HepG2 (cell line): ENCODE measurements at regions not wholly inside any gene's neighbourhood (a gene's known extent, or its start where the extent isn't known, plus 50 kb on each side); places are given as distances from the start of the nearest gene placed in this dataset.

Experiments
- ATAC-seq: fragments of 200-7000 bp; cut with Tn5 transposase; 3 replicates; pipeline ENCODE4 v1.9.1; 2020; ENCODE audit warnings: mild to moderate bottlenecking, moderate library complexity
- BruUV-seq: library from RNA; stranded (reverse); fragments of 400-500 nt; replicated peaks from 2 replicates; lab custom pipeline; 2021; lab: Mats Ljungman, UMichigan
- CTCF ChIA-PET: fragments of 300-600 bp; formaldehyde crosslinking; extraction: SDS; loops from one replicate; lab custom pipeline; 2021; ENCODE audit warnings: low total read pairs, inconsistent platforms, low intra/inter-chr PET ratio; lab: Yijun Ruan, JAX
- POLR2A ChIA-PET: fragments of 350-600 bp; sonication (Branson Sonifier 250); formaldehyde crosslinking; loops from one replicate; lab custom pipeline; 2020; ENCODE audit warnings: antibody characterized with exemption, inconsistent platforms; lab: Yijun Ruan, JAX
- DNase-seq: peaks from one replicate; pipeline ENCODE4 v3.0.0-alpha.2; 2015; ENCODE audit warnings: low spot score
- FAIRE-seq: peaks from 3 replicates; lab custom pipeline; 2011; peaks lifted over from hg19 to GRCh38; lab: Jason Lieb, UNC
- H2AFZ ChIP-seq: one replicate; pipeline ENCODE4 v1.6.1; 2011; ENCODE audit warnings: low read length, inconsistent platforms
- H3K27ac ChIP-seq: fragments of 300-600 bp; 3 replicates; pipeline ENCODE4 v1.8.0; 2011; ENCODE audit warnings: mixed run types, mild to moderate bottlenecking, mixed read lengths, low read length, inconsistent platforms; ENCODE audit not compliant: insufficient read depth; ENCODE audit errors: extremely low read length
- H3K27me3 ChIP-seq, 2 experiments: fragments of 200-600 bp in 1 of 2; 2 replicates in 1 of 2; 3 replicates in 1 of 2; pipeline versions ENCODE4 v1.6.0 to v1.8.0; 2011; ENCODE audit warnings: low read length in 2 of 2, mild to moderate bottlenecking in 2 of 2, moderate library complexity in 2 of 2, inconsistent platforms in 1 of 2; ENCODE audit not compliant: insufficient read depth in 2 of 2, control insufficient read depth in 1 of 2
- H3K36me3 ChIP-seq, 2 experiments: fragments of 200-600 bp in 1 of 2; replicated peaks in 1 of 2; 2 replicates in 1 of 2; 3 replicates in 1 of 2; pipeline versions ENCODE4 v1.5.1 to v1.8.0; 2011; ENCODE audit warnings: low read length in 2 of 2, inconsistent platforms in 1 of 2; ENCODE audit not compliant: insufficient read depth in 2 of 2, control insufficient read depth in 1 of 2
- H3K4me1 ChIP-seq: 2 replicates; pipeline ENCODE4 v1.5.1; 2012; ENCODE audit warnings: low read length, inconsistent platforms; ENCODE audit not compliant: insufficient read depth
- H3K4me2 ChIP-seq: 2 replicates; pipeline ENCODE4 v1.6.0; 2011; ENCODE audit warnings: low read depth, low read length, inconsistent platforms
- H3K4me3 ChIP-seq, 3 experiments: fragments of 200-600 bp in 1 of 3; sonication (generic), shearing (Covaris generic) in 1 of 3; replicated peaks in 1 of 3; 2 replicates each; pipeline ENCODE4 v1.5.1; 2011 to 2016; ENCODE audit warnings: low read length in 3 of 3, inconsistent platforms in 2 of 3, low read depth in 2 of 3, mild to moderate bottlenecking in 2 of 3, control low read depth in 1 of 3, mixed read lengths in 1 of 3; ENCODE audit not compliant: insufficient read depth in 1 of 3
- H3K79me2 ChIP-seq: one replicate; pipeline ENCODE4 v1.6.1; 2011; ENCODE audit warnings: low read length, inconsistent platforms; ENCODE audit not compliant: insufficient read depth
- H3K9ac ChIP-seq: 2 replicates; pipeline ENCODE4 v1.6.0; 2011; ENCODE audit warnings: mild to moderate bottlenecking, low read depth, low read length, inconsistent platforms; ENCODE audit not compliant: insufficient read depth
- H3K9me3 ChIP-seq: 2 replicates; pipeline ENCODE4 v1.5.1; 2012; ENCODE audit warnings: mild to moderate bottlenecking, low read length
- H4K20me1 ChIP-seq: 2 replicates; pipeline ENCODE4 v1.6.0; 2011; ENCODE audit warnings: inconsistent platforms, mild to moderate bottlenecking, low read length, moderate library complexity; ENCODE audit not compliant: insufficient read depth
- ASH2L ChIP-seq: fragments of 300-600, 200-600 bp; sonication (generic); IDR thresholded peaks from 2 replicates; pipeline ENCODE4 v1.7.0; 2017; ENCODE audit warnings: low read depth, mild to moderate bottlenecking, moderate library complexity, mixed read lengths, low read length; ENCODE audit not compliant: insufficient read length
- ELF4 ChIP-seq: sonication (generic); formaldehyde crosslinking; IDR thresholded peaks from 2 replicates; pipeline ENCODE4 v1.5.0; 2020; ENCODE audit warnings: missing genetic modification reagents, mild to moderate bottlenecking, moderate library complexity, borderline replicate concordance
- PRDM10 ChIP-seq: sonication (generic); formaldehyde crosslinking; IDR thresholded peaks from 2 replicates; pipeline ENCODE4 v1.4.0; 2020; ENCODE audit warnings: low read depth, missing genetic modification reagents
- PRPF4 ChIP-seq: fragments of 200-400 bp; formaldehyde crosslinking; IDR thresholded peaks from 2 replicates; pipeline ENCODE4 v1.6.1; 2016; ENCODE audit warnings: low read length, low read depth; ENCODE audit not compliant: poor library complexity, severe bottlenecking
- RORA ChIP-seq: sonication (generic); formaldehyde crosslinking; IDR thresholded peaks from 2 replicates; pipeline ENCODE4 v1.5.0; 2020; ENCODE audit warnings: mild to moderate bottlenecking, missing genetic modification reagents, moderate library complexity
- ZBTB39 ChIP-seq: sonication (generic); formaldehyde crosslinking; IDR thresholded peaks from 2 replicates; pipeline ENCODE4 v1.5.0; 2020; ENCODE audit warnings: missing genetic modification reagents
- ZNF30 ChIP-seq: sonication (generic); formaldehyde crosslinking; IDR thresholded peaks from 2 replicates; pipeline ENCODE4 v1.5.0; 2020; ENCODE audit warnings: mild to moderate bottlenecking, missing genetic modification reagents
- WGBS: methylation state at CpG from one replicate; pipeline ENCODE4 v1.1.6; 2017; ENCODE audit warnings: low lambda C conversion rate; 5-methylcytosine and 5-hydroxymethylcytosine counted together
- in situ Hi-C: cut with HindIII; loops from 2 replicates; pipeline ENCODE4 v1.10.0; 2017; ENCODE audit warnings: low pct_unique_long_range_greater_than_20kb; ENCODE audit not compliant: extremely low pct_ligation_motif_present
- intact Hi-C: fragments of 100-400 bp; cut with micrococcal nuclease; formaldehyde crosslinking; loops from one replicate; pipeline ENCODE4 v1.10.0; 2022; ENCODE audit not compliant: unreplicated experiment

- no peak overlapping the region for H3K9ac ChIP-seq
- TF ChIP-seq ASH2L = no peak
- TF ChIP-seq RORA (CRISPR knock-in tag) = no peak
- H3K9me3 ChIP-seq = no peaks in the 10 kb centered on the region
- FAIRE-seq = no peak
- ChIA-PET CTCF (no interaction called here), POLR2A (no interaction called here)
- no peak for ATAC-seq
- WGBS = 2% methylated on average over 3 of the region's 3 CpGs
- no peaks in the 10 kb centered on the region for H3K4me1 ChIP-seq
- H3K27ac ChIP-seq = no peak overlapping the region
- in situ Hi-C loops = no loop called here
- DNase-seq = no peak
- intact Hi-C loops = no loop called here
- 0 out of 5 replicates have a peak, but pooled peaks cover 0 to 5% of the 10 kb centered on the region in 2 experiments for H3K27me3 ChIP-seq
- no peak overlapping the region for H3K4me3 ChIP-seq
- no peaks in the 10 kb centered on the region for H3K79me2 ChIP-seq
- H3K36me3 ChIP-seq = no peaks in the 10 kb centered on the region
- H3K4me2 ChIP-seq = no peak overlapping the region
- no peak overlapping the region for H2AFZ ChIP-seq
- H4K20me1 ChIP-seq = no peaks in the 10 kb centered on the region
- no TSS peak for BruUV-seq
These were observed 111.2 kb downstream of the SAMD9 start for GRCh38 chr7:93006480-93007095.

- ChIA-PET CTCF (no interaction called here), POLR2A (no interaction called here)
- intact Hi-C loops (no loop called here), in situ Hi-C loops (no loop called here)
- no peak for ATAC-seq
- Histone ChIP-seq H3K4me3 (no peak overlapping the region), H4K20me1 (no peaks in the 10 kb centered on the region), H3K9me3 (no peaks in the 10 kb centered on the region), H3K79me2 (no peaks in the 10 kb centered on the region), H3K4me1 (no peaks in the 10 kb centered on the region), H3K27ac (no peak overlapping the region), H3K9ac (no peak overlapping the region), H3K27me3 (peaks cover 0 to 5% of the 10 kb centered on the region in 2 experiments; a peak in 1 of 5 replicates), H3K36me3 (no peaks in the 10 kb centered on the region), H3K4me2 (no peak overlapping the region), H2AFZ (no peak overlapping the region)
- WGBS = 0% methylated on average over 2 of the region's 2 CpGs
- FAIRE-seq = no peak
- no TSS peak for BruUV-seq
- TF ChIP-seq ELF4 (CRISPR knock-in tag) (no peak), ZBTB39 (CRISPR knock-in tag) (no peak), PRPF4 (no peak), PRDM10 (no peak), ZNF30 (CRISPR knock-in tag) (no peak)
- no peak for DNase-seq
These were observed 112.9 kb downstream of the SAMD9 start for GRCh38 chr7:93004906-93005305.
